ENCODE measurements at regions not wholly inside any gene's neighbourhood (a gene's known extent, or its start where the extent isn't known, plus 50 kb on each side); places are given as distances from the start of the nearest gene placed in this dataset.

DNA sequence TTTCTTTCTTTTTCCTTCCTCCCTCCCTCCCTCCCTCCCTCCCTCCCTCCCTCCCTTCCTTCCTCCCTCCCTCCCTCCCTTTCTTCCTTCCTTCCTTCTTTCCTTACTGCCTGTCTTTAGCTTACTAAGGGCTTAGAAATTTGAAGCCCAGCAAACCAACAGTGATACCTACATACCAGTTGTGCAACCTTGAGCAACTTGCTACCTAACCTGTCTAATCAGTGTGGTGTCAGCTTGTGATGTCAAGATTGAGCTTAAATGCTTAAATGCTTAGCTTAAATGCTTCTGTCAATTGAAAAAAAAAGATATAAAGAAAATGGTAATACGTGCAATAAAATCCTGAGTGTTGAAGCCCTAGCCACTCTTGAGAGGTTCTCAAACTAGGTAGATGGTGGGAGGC lies 728.6 kb downstream of the TRIML1 start:
- no peak overlapping the region for H3K27ac Mint-ChIP-seq
- no peak overlapping the region for H3K4me3 Mint-ChIP-seq
- no peaks in the 10 kb centered on the region for H3K9me3 ChIP-seq (ENCODE audit: control insufficient read depth, low read length, poor library complexity, severe bottlenecking)
- ATAC-seq, result no peak
- no peaks in the 10 kb centered on the region for H3K27me3 Mint-ChIP-seq
- H3K4me1 Mint-ChIP-seq, result no peaks in the 10 kb centered on the region
- H3K36me3 Mint-ChIP-seq (ENCODE audit: low read depth), result no peaks in the 10 kb centered on the region
- no peak for DNase-seq

DNA sequence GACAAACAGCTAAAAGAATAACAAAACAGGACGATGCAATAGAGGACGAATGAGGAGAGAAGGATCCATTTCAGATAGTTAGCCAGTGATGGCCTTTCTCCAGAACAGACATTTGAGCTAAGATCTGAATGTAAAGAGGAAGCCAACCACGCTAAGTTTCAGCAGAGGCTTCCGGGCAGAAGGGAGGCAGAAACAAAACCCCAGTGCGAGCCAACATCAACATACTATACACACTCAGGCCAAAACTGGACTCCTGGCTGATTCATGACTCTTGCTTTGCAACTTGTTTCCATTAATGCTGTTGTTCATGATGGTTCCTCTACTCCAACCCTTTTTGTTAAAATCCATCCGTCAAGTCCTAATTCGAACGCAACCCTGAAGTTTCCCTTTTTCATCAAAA lies 730.3 kb downstream of the TRIML1 start:
- no peak overlapping the region for H3K4me3 Mint-ChIP-seq
- ATAC-seq (no peak), DNase-seq (no peak)
- H3K4me1 Mint-ChIP-seq, result no peaks in the 10 kb centered on the region
- H3K27ac Mint-ChIP-seq, result no peak overlapping the region
- no peaks in the 10 kb centered on the region for H3K9me3 ChIP-seq (ENCODE audit: control insufficient read depth, low read length, poor library complexity, severe bottlenecking)
- H3K36me3 Mint-ChIP-seq (ENCODE audit: low read depth), result no peaks in the 10 kb centered on the region
- no peaks in the 10 kb centered on the region for H3K27me3 Mint-ChIP-seq

DNA sequence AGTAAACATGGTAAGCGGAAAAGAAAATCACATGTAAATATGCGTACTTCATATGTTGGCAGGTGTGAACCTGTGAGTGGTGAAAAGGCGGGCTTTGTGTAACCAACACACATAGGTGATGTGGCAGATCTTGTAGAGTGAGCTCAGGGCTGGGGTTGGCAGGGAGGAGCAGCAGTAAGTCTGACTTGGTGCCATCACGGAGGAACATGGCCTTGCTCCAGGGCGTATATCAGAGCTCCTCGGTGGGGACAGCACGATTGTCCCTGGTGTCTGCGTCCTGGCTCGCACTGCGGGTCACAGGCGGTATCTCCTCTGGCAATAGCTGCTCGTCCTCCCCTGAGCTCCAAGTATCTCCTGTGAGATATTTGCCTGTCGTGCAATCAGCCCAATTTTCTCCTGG lies 733.6 kb downstream of the TRIML1 start:
- no peaks in the 10 kb centered on the region for H3K9me3 ChIP-seq (ENCODE audit: control insufficient read depth, low read length, poor library complexity, severe bottlenecking)
- DNase-seq (no peak), ATAC-seq (no peak)
- Mint-ChIP-seq H3K27ac (no peak overlapping the region), H3K4me3 (no peak overlapping the region), H3K27me3 (no peaks in the 10 kb centered on the region), H3K36me3 (ENCODE audit: low read depth) (no peaks in the 10 kb centered on the region), H3K4me1 (no peaks in the 10 kb centered on the region)

DNA sequence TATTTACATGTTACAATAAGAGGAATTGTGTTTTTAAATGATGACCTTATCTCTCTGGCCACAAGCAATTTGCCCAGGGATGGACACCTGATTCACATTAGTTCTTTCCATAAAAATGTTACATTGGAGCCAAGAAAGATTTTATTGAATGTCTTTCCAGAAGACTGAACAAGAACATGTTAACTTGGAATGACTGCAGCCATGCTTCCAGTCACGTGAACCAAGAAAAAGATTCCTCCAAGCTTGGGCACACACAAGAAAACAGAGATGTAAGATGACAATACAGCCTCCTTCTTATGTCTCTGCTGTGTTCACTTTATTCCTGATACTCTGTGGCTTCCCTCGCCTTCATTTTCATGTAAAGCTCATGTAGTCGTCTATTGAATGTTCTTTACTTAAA lies 737.6 kb downstream of the TRIML1 start:
- no peaks in the 10 kb centered on the region for H3K9me3 ChIP-seq (ENCODE audit: control insufficient read depth, low read length, poor library complexity, severe bottlenecking)
- Mint-ChIP-seq H3K27me3 (no peaks in the 10 kb centered on the region), H3K27ac (no peak overlapping the region), H3K36me3 (ENCODE audit: low read depth) (no peaks in the 10 kb centered on the region), H3K4me3 (no peak overlapping the region), H3K4me1 (no peaks in the 10 kb centered on the region)
- DNase-seq (no peak), ATAC-seq (no peak)

DNA sequence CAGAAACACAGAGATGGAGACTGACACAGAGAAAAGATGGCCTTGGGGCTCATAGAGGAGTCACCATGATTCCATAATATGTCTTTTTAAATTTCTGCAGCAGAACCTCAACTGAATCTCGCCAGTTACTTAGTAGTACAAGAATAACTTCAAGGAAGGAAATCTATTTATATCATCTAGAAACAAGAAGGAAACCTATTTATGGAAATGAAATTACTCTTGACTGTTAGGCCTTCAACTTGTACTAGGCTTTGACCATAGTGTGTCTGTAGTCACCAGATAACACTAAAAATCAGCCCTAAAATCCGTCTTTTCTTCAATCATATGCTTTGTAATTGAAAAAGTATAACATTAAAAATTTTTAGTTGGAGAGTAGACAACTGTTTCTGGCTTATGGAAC lies 740.4 kb downstream of the TRIML1 start:
- Mint-ChIP-seq H3K4me1 (no peaks in the 10 kb centered on the region), H3K27me3 (no peaks in the 10 kb centered on the region), H3K4me3 (no peak overlapping the region), H3K36me3 (ENCODE audit: low read depth) (no peaks in the 10 kb centered on the region), H3K27ac (no peak overlapping the region)
- H3K9me3 ChIP-seq (ENCODE audit: control insufficient read depth, low read length, poor library complexity, severe bottlenecking), result no peaks in the 10 kb centered on the region
- ATAC-seq (no peak), DNase-seq (no peak)

DNA sequence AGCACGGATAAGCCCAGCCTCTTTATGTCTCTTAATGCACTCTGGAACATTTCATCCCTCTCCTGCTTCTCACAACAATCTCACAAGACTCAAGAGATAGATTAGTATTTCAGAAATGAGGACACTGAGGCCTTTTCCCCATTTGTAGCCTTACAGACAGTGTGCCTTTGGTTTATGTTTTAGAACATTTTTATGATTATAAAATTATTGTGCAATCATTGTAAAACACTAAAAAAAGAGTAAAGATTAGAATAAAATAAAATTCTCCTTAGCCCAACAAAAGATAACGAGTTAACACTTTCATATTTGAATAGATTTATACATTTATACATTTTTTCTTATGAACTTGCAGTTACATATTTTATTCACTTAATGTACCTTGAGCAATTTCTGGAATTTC lies 748.7 kb downstream of the TRIML1 start:
- no peak for DNase-seq

DNA sequence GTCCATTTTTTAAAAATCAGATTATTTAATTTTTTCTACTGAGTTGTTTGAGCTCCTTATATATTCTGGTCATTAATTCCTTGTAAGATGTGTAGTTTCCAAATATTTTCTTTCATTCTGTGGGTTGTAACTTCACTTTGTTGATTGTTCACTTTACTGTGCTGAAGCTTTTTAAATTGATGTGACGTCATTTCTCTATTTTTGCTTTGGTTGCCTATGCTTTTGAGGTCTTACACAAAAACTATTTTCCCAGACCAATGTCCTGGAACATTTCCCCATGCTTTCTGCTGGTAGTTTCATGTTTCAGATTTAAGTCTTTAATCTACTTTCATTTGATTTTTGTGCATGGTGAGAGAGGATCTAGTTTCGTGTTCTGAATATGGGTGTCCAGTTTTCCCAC lies 753.6 kb downstream of the TRIML1 start:
- Mint-ChIP-seq H3K4me1 (no peaks in the 10 kb centered on the region), H3K27ac (no peak overlapping the region), H3K27me3 (no peaks in the 10 kb centered on the region), H3K36me3 (ENCODE audit: low read depth) (no peaks in the 10 kb centered on the region), H3K4me3 (no peak overlapping the region)
- H3K9me3 ChIP-seq (ENCODE audit: control insufficient read depth, low read length, poor library complexity, severe bottlenecking), result no peaks in the 10 kb centered on the region
- no peak for DNase-seq
- no peak for ATAC-seq

More for the DNA sequence above, 748.7 kb downstream of the TRIML1 start:
- Mint-ChIP-seq H3K36me3 (ENCODE audit: low read depth) (no peaks in the 10 kb centered on the region), H3K4me1 (no peaks in the 10 kb centered on the region), H3K27me3 (no peaks in the 10 kb centered on the region), H3K4me3 (no peak overlapping the region), H3K27ac (no peak overlapping the region)
- no peaks in the 10 kb centered on the region for H3K9me3 ChIP-seq (ENCODE audit: control insufficient read depth, low read length, poor library complexity, severe bottlenecking)
- no peak for ATAC-seq

DNA sequence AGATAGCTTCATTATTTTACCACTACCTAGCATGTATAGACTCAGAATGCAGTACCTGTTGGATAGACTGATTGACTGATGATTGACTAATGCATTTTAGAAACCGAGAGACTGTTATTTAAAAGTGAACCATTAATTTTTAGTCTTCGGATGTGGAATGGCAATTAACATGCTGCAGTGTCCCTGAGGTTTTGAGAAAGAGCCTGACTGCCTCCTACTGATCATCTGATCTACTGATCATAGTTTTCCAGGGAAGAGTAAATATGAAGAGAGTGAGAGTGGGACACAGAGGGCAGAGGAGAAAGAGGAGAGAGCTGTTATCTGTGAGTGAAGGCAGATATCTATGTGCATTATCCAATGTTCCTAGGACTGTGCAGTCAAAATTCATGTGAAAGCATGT lies 764.7 kb downstream of the TRIML1 start:
- no peak for DNase-seq
- no peaks in the 10 kb centered on the region for H3K27me3 Mint-ChIP-seq
- H3K36me3 Mint-ChIP-seq (ENCODE audit: low read depth), result no peaks in the 10 kb centered on the region
- no peaks in the 10 kb centered on the region for H3K9me3 ChIP-seq (ENCODE audit: control insufficient read depth, low read length, poor library complexity, severe bottlenecking)
- no peak for ATAC-seq
- no peaks in the 10 kb centered on the region for H3K4me1 Mint-ChIP-seq
- no peak overlapping the region for H3K4me3 Mint-ChIP-seq
- no peak overlapping the region for H3K27ac Mint-ChIP-seq

DNA sequence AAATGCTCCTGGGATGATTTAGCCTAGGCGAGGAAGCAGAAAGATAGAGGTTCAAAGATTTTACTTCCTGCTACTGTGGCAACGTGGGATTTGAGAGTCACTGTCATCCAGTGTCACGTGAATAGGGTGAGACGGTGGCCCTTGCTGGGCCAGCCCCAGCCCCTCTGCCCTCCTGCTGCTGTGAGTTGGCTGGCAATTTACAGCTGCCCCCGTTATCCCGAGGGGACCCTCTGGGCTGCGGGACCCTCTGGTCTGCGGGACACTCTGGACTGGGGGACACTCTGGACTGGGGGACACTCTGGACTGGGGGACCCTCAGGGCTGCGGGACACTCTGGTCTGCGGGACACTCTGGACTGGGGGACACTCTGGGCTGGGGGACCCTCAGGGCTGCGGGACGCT lies 765.4 kb downstream of the TRIML1 start:
- DNase-seq, result no peak
- Mint-ChIP-seq H3K27me3 (no peaks in the 10 kb centered on the region), H3K4me3 (no peak overlapping the region), H3K4me1 (no peaks in the 10 kb centered on the region), H3K27ac (no peak overlapping the region), H3K36me3 (ENCODE audit: low read depth) (no peaks in the 10 kb centered on the region)
- ATAC-seq, result no peak
- no peaks in the 10 kb centered on the region for H3K9me3 ChIP-seq (ENCODE audit: control insufficient read depth, low read length, poor library complexity, severe bottlenecking)

DNA sequence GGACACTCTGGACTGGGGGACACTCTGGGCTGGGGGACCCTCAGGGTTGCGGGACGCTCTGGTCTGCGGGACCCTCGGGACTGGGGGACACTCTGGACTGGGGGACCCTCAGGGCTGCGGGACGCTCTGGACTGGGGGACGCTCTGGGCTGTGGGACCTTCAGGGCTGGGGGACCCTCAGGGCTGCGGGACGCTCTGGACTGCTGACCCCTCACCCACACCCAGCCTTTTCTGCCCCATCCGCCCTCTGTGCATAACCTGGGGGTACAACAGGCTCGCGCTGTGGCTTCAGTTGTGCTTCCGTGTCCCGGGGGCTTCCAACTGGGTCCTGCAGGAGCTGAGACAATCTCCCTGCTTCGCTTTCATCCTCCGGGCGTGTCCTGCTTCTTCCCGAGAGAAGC lies 766.0 kb downstream of the TRIML1 start:
- H3K27me3 Mint-ChIP-seq, result no peaks in the 10 kb centered on the region
- H3K4me3 Mint-ChIP-seq, result no peak overlapping the region
- H3K4me1 Mint-ChIP-seq, result no peaks in the 10 kb centered on the region
- DNase-seq (no peak), ATAC-seq (no peak)
- no peaks in the 10 kb centered on the region for H3K9me3 ChIP-seq (ENCODE audit: control insufficient read depth, low read length, poor library complexity, severe bottlenecking)
- no peak overlapping the region for H3K27ac Mint-ChIP-seq
- no peaks in the 10 kb centered on the region for H3K36me3 Mint-ChIP-seq (ENCODE audit: low read depth)

DNA sequence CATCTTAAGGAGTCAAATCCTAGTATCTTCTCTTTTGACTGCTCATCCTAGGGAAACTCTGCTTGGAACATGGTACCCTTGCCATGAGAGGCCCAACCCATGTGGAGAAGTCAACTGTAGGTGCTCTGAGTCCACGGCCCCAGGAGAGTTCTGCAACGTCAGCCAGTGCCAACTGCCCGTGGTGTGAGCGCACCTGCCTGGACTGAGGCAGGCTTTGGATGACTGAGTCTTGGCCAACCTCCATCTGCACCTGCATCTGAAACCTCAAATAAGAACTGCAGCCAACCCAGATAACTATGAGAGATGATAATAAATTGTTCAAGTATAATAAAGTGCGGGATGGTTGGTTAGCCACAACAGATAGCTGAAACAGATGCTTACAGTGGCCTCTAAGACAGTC lies 772.0 kb downstream of the TRIML1 start:
- no peaks in the 10 kb centered on the region for H3K36me3 Mint-ChIP-seq (ENCODE audit: low read depth)
- DNase-seq, result no peak
- H3K27ac Mint-ChIP-seq, result no peak overlapping the region
- no peaks in the 10 kb centered on the region for H3K4me1 Mint-ChIP-seq
- no peaks in the 10 kb centered on the region for H3K27me3 Mint-ChIP-seq
- H3K4me3 Mint-ChIP-seq, result no peak overlapping the region
- H3K9me3 ChIP-seq (ENCODE audit: control insufficient read depth, low read length, poor library complexity, severe bottlenecking), result no peaks in the 10 kb centered on the region
- ATAC-seq, result no peak

DNA sequence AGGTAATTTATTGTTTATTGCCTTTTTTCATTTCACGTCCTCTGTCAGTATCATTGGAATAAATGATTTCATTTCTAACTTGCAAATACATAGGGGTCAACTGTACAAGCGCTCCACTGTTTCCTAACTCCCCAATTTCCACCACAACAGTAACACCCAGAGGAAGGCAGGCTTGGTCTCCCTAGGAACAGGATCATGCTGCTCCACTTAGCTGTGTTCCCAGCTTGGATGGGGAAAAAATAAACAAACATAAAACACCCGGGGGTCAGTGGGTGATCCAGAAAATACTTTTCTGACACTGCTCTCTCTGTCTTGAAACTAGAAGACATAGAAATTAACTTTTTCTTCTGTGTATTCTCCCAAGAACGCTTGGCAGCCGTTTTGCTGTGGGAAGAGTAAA lies 772.5 kb downstream of the TRIML1 start:
- Mint-ChIP-seq H3K4me1 (no peaks in the 10 kb centered on the region), H3K36me3 (ENCODE audit: low read depth) (no peaks in the 10 kb centered on the region), H3K4me3 (no peak overlapping the region), H3K27ac (no peak overlapping the region), H3K27me3 (no peaks in the 10 kb centered on the region)
- H3K9me3 ChIP-seq (ENCODE audit: control insufficient read depth, low read length, poor library complexity, severe bottlenecking), result no peaks in the 10 kb centered on the region
- ATAC-seq (no peak), DNase-seq (no peak)

DNA sequence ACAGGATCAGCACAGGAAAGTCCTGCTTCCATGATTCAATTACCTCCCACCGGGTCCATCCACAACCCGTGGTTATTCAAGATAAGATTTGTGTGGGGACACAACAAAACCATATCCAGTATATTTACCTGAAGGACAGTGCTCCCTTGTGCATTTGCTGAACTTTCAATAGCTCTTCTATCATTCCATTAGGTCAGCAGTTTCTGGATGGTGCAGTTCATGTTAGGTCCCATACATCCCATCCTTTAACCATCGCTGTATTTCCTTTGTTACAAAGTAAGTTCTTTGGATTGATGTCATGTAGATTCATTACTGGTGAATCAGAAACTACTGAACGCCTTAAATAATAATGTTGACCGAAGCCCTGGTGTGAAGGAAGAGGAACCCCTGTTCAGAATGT lies 775.9 kb downstream of the TRIML1 start:
- Mint-ChIP-seq H3K27ac (no peak overlapping the region), H3K27me3 (no peaks in the 10 kb centered on the region), H3K4me3 (no peak overlapping the region), H3K36me3 (ENCODE audit: low read depth) (no peaks in the 10 kb centered on the region), H3K4me1 (no peaks in the 10 kb centered on the region)
- H3K9me3 ChIP-seq (ENCODE audit: control insufficient read depth, low read length, poor library complexity, severe bottlenecking), result no peaks in the 10 kb centered on the region
- no peak for ATAC-seq
- DNase-seq, result no peak

DNA sequence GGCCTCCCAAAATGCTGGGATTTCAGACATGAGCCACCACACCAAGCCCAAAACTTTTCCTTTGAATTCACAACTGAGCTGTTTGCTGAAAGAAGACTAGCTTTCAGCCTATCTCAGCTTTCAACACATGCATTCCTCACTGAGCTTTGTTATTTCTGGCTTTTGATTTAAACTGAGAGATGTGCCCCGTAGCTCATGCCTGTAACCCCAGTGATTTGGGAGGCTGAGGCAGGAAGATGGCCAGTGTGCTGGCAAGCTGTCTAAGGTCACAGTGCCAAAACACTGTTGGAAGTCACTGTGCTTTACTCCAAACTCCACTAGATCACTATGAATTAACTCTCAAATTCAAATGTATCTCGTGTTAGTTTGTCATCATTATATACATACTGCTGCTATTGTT lies 779.5 kb downstream of the TRIML1 start:
- no peaks in the 10 kb centered on the region for H3K9me3 ChIP-seq (ENCODE audit: control insufficient read depth, low read length, poor library complexity, severe bottlenecking)
- ATAC-seq (no peak), DNase-seq (no peak)
- H3K4me1 Mint-ChIP-seq, result no peaks in the 10 kb centered on the region
- H3K27ac Mint-ChIP-seq, result no peak overlapping the region
- H3K4me3 Mint-ChIP-seq, result no peak overlapping the region
- no peaks in the 10 kb centered on the region for H3K36me3 Mint-ChIP-seq (ENCODE audit: low read depth)
- H3K27me3 Mint-ChIP-seq, result no peaks in the 10 kb centered on the region

DNA sequence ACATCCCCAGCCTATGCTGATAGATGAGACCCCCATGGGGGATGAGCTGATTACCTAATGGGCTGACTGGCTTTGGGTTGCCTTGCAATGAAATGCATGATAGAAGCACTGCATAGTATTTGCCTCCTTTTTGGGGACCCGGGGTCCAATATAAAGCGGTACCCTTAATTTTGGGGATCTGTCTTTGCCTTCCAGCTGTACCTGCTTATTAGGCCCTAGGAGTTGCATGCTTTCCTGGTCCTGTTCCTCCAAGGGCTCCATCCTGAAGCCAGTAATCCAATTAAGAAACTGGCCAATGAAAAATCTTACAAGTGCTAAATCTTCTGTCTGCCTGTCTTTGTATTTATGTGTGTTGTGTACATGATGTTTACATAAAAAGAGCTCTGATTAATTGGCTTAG lies 791.6 kb downstream of the TRIML1 start:
- ATAC-seq (no peak), DNase-seq (no peak)
- no peaks in the 10 kb centered on the region for H3K4me1 Mint-ChIP-seq
- H3K27ac Mint-ChIP-seq, result no peak overlapping the region
- no peaks in the 10 kb centered on the region for H3K9me3 ChIP-seq (ENCODE audit: control insufficient read depth, low read length, poor library complexity, severe bottlenecking)
- no peak overlapping the region for H3K4me3 Mint-ChIP-seq
- H3K36me3 Mint-ChIP-seq (ENCODE audit: low read depth), result no peaks in the 10 kb centered on the region
- H3K27me3 Mint-ChIP-seq, result no peaks in the 10 kb centered on the region

Measured in T-helper 17 cell (primary cell).